ENCODE measurements at regions not wholly inside any gene's neighbourhood (a gene's known extent, or its start where the extent isn't known, plus 50 kb on each side); places are given as distances from the start of the nearest gene placed in this dataset.

DNA sequence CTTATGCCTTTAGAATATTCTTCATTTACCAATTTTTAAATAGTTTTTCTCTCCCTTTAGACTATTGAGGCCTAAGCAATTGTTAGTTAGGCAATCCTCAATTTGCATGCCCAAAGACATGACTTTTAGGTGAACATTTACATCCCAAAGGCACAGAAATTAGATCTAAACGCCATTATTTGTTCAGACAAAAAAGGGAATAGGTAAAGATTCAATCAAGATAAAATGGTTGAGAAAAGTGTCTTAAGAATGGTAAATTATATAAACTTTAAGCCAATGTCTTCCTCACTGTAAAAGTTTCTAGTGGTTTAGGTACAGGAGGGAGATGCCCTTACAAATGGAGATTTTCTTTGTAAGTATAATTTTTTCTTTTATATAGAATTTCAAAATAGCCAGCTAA, 50.2 kb upstream of the MME start:
- TF ChIP-seq, protein P1, sequence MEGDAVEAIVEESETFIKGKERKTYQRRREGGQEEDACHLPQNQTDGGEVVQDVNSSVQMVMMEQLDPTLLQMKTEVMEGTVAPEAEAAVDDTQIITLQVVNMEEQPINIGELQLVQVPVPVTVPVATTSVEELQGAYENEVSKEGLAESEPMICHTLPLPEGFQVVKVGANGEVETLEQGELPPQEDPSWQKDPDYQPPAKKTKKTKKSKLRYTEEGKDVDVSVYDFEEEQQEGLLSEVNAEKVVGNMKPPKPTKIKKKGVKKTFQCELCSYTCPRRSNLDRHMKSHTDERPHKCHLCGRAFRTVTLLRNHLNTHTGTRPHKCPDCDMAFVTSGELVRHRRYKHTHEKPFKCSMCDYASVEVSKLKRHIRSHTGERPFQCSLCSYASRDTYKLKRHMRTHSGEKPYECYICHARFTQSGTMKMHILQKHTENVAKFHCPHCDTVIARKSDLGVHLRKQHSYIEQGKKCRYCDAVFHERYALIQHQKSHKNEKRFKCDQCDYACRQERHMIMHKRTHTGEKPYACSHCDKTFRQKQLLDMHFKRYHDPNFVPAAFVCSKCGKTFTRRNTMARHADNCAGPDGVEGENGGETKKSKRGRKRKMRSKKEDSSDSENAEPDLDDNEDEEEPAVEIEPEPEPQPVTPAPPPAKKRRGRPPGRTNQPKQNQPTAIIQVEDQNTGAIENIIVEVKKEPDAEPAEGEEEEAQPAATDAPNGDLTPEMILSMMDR (conservative IDR thresholded peaks at IDR 0.05) = no peak
- TF ChIP-seq ZFX (IDR thresholded peaks at IDR 0.05) = no peak
- no peak overlapping the region for H3K27ac ChIP-seq

DNA sequence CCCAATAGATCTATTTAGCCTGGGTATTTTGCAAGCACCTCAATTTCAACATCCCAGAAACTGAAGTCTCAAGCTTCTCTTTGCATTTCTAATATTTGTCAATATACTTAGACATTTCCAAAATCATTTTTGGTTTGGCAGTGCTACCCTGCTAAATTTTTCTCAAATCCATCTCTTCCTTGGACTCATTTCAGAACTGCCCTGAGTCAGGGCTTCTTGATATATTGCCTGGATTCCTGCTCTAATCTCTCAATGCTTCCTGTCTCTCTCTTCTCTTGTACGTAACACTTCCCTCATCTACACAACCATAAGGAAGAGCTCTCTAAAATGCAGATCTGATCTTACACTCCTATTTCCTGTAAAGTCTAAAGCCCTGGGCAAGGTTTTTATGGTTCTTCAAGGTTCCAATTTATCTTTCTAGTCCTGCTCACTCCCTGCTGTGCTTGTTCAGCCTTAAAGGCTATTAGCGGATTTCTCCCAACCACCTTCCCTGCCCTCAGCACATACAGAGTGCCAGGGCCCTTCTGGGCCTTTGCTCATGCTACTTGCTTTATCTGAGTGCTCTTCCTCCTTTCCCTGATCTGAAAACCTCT, 53.0 kb upstream of the MME start:
- no peak overlapping the region for H3K27ac ChIP-seq

DNA sequence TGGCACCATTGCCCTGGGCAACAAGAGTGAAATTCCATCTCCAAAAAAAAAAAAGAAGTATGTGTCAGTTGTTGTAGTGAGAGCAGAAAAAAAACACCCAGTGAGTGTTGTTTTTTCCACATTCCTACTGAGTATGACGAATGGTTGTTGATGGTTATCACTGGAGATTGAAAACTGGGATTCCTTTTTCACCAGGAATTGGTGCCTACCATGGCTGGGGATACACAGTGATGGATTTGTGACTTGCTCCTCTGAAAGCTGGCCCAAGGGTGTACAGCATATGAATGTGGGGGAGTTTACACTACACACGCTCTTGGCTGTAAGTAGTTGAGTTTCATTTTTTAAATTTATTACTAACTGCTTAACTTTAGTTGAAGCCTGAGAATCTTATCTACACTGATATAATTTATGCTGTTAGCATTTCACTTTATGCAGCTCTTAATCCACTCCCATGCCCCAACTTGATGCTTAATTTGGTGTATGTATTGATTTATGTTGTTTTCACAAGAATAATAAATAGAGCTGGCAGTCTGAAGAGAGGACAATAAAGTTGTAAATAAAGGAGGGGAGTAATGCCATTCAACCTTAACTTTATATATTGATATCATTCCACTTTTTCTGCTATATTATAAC, 56.0 kb upstream of the MME start:
- no peak overlapping the region for H3K27ac ChIP-seq
- TF ChIP-seq, protein P1 (conservative IDR thresholded peaks at IDR 0.05) = no peak
- TF ChIP-seq ZFX (IDR thresholded peaks at IDR 0.05) = no peak

More for the DNA sequence above, 53.0 kb upstream of the MME start:
- no peak for TF ChIP-seq ZFX (IDR thresholded peaks at IDR 0.05)
- TF ChIP-seq, protein P1 (conservative IDR thresholded peaks at IDR 0.05) = no peak

DNA sequence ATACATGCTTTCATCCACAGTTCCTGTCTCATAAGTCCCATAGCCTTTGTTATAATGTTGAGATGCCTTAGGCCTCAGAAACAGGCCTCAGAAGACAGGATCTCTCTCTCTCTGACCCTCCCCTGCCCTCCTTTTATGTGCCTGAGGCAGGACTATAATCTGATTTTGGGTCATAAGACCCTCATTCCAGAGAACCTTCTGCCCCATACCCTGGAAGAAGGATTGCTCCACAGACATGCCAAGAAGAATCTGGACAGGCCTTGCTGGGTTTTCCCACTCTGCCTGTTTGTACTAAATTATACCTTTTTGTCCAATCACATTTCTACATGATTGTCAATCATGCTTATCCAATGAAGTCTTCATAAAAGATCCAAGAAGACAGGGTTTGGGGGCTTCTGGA, 57.2 kb upstream of the MME start:
- no peak overlapping the region for H3K27ac ChIP-seq

DNA sequence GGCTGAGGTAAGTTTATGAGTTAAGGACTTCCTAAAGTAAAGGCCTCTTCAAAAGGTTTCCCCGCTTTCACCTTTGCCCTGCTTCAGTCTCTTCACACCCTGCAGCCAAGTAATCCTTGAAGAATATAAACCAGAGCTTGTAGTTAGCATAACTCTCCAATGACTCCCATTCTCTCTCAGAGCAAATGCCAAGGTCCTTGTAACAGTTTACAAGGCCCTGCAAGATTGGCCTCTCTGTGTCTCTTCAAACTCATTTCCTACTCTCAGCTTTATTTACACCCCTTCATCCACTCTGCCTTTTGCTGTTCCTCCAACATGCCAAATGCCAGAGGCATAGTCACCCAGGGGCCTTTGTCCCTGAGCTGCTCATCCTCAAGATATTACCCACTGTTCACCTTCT, 60.5 kb upstream of the MME start:
- H3K27ac ChIP-seq = no peak overlapping the region; the same call in 1 of the 2 replicates
- TF ChIP-seq, protein P1 (conservative IDR thresholded peaks at IDR 0.05) = no peak
- no peak for TF ChIP-seq ZFX (IDR thresholded peaks at IDR 0.05)

More for the DNA sequence above, 57.2 kb upstream of the MME start:
- TF ChIP-seq, protein P1 (conservative IDR thresholded peaks at IDR 0.05) = no peak
- no peak for TF ChIP-seq ZFX (IDR thresholded peaks at IDR 0.05)

DNA sequence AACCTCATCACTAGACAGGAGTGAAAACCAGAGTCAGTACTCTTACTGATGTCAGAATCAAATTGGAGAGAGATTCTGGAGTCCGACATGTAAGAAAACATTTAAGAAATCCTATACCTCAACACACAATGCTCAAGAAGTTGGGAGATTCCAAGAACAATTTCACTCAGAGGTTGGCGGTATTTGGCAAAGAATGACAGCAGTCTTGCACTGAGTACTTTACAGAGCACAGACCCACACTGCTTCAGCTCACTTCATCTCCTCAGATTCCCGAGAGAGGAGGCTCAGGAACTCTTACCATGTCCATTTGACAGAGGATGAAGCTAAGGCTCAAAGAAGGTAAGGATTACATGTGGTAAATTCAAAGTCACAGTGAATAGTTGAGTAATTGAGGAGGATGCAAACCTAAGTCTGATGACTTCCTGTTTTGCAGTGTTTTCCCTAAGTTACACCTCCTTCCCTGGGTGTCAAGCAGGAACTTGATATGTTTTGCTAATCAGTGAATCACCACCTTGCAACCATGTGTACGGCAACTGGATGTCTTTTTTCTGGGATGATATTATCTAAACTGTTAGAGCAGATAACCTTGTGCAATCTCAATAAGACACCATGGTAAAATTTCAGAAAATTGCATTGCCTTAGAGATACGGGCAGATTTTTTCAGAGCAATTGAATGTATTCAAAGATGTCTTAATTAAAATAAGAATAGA, 61.3 kb upstream of the MME start:
- TF ChIP-seq ZFX (IDR thresholded peaks at IDR 0.05) = no peak
- TF ChIP-seq, protein P1 (conservative IDR thresholded peaks at IDR 0.05) = no peak

DNA sequence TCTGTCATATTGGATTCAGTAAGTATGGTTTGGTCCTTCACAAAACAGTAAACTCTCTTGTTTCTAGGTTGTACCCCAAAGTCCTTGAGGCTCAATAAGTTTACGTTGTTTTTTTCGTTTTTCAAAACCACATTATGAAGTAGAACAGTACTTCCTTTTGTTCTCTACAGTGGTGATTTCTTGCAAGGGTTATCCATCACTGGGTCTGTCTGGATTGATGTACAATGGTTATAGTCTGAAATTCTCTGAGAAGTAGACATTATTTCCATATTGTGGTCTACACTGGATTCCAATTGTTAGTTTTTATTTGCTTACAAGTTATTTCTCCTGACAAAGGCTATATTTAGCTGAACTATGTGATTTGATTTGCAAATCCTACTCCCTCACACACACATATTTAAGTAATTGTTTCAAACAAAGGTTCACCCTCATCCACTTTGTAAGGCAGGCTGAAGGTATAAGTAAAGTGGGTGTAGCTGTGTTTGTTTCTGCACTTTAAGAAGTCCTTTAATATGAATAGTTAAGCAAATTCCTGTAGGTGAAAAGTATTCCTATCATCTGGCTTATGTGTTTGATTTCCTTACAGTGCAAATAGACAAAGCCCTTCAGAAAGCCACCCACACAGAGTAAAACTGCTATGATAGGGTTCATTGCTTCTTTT, 64.2 kb upstream of the MME start:
- no peak overlapping the region for H3K27ac ChIP-seq
- TF ChIP-seq ZFX (IDR thresholded peaks at IDR 0.05) = no peak
- TF ChIP-seq, protein P1 (conservative IDR thresholded peaks at IDR 0.05) = no peak

More for the DNA sequence above, 61.3 kb upstream of the MME start:
- H3K27ac ChIP-seq = no peak overlapping the region
